ENCODE measurements at regions not wholly inside any gene's neighbourhood (a gene's known extent, or its start where the extent isn't known, plus 50 kb on each side); places are given as distances from the start of the nearest gene placed in this dataset.

- Histone ChIP-seq H3K9me3 (ENCODE audit: control insufficient read depth in 3 of 3, low read length in 3 of 3) (peaks cover 0 to 3% (median 0%) of the 10 kb centered on the region in 3 donors), H3K27me3 (ENCODE audit: control insufficient read depth in 3 of 3, insufficient read depth in 3 of 3, low read length in 3 of 3) (peaks cover 19 to 53% (median 43%) of the 10 kb centered on the region in 3 donors), H3K36me3 (ENCODE audit: control insufficient read depth in 3 of 3, insufficient read depth in 3 of 3, low read length in 3 of 3) (no peaks in the 10 kb centered on the region)
Measured at GRCh38 chr7:423312-424260, 96.1 kb downstream of the PDGFA start.

DNA sequence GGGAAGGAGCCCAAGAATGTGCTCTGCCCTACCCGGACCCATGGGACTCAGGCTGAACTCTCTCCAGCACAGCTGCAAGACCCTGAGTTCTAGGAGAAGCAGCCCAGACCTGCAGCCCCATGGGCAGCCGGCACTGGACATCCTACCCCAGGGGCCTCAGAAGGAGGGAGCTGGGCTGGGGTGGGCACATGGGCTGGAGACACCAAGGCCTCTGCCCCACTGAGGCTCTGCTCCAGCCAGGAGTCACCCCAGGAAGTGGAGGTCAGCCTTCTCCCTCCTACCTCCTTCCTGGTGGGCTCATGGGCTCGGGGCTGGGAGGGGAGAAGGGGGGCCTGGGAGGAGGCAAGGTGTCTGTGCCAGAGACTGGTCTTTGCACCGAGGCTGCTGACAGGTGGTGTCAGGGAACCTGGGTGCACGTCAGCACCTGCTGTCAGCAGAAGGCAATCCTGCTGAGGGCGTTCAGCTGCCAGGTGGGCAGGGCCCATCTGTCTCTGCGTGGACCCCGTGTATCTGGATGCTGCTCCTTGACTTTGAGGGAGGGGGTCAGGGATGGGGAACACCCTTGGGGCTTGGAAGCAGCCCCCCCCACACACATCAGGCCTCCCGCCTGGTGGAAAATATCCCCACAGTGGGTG, 95.2 kb downstream of the PDGFA start:
- no peak overlapping the region for H3K27ac ChIP-seq (ENCODE audit: low read depth, low read length)
- no peaks in the 10 kb centered on the region for H3K9me3 ChIP-seq (ENCODE audit: control insufficient read depth in 3 of 3, low read length in 3 of 3)
- H3K4me3 ChIP-seq (ENCODE audit: low read length in 3 of 3), result no peak overlapping the region
- no peaks in the 10 kb centered on the region for H3K36me3 ChIP-seq (ENCODE audit: control insufficient read depth in 3 of 3, insufficient read depth in 3 of 3, low read length in 3 of 3)
- H3K9ac ChIP-seq (ENCODE audit: low read depth in 1 of 3, low read length in 3 of 3), result no peak overlapping the region
- H3K27me3 ChIP-seq (ENCODE audit: control insufficient read depth in 3 of 3, insufficient read depth in 3 of 3, low read length in 3 of 3), result peaks cover 19 to 53% (median 43%) of the 10 kb centered on the region in 3 donors
- H3K4me1 ChIP-seq (ENCODE audit: control insufficient read depth in 3 of 3, insufficient read depth in 3 of 3, low read length in 3 of 3), result peaks cover 12 to 19% (median 16%) of the 10 kb centered on the region in 3 donors

More at GRCh38 chr7:423312-424260, 96.1 kb downstream of the PDGFA start:
- Histone ChIP-seq H3K4me1 (ENCODE audit: control insufficient read depth in 3 of 3, insufficient read depth in 3 of 3, low read length in 3 of 3) (peaks cover 12 to 19% (median 16%) of the 10 kb centered on the region in 3 donors), H3K27ac (ENCODE audit: low read depth, low read length) (no peak overlapping the region), H3K9ac (ENCODE audit: low read depth in 1 of 3, low read length in 3 of 3) (no peak overlapping the region), H3K4me3 (ENCODE audit: low read length in 3 of 3) (no peak overlapping the region)

- Histone ChIP-seq H3K36me3 (ENCODE audit: control insufficient read depth in 3 of 3, insufficient read depth in 3 of 3, low read length in 3 of 3) (no peaks in the 10 kb centered on the region), H3K4me1 (ENCODE audit: control insufficient read depth in 3 of 3, insufficient read depth in 3 of 3, low read length in 3 of 3) (peaks cover 12 to 19% (median 16%) of the 10 kb centered on the region in 3 donors), H3K27me3 (ENCODE audit: control insufficient read depth in 3 of 3, insufficient read depth in 3 of 3, low read length in 3 of 3) (peaks cover 19 to 53% (median 43%) of the 10 kb centered on the region in 3 donors), H3K4me3 (ENCODE audit: low read length in 3 of 3) (no peak overlapping the region), H3K27ac (ENCODE audit: low read depth, low read length) (no peak overlapping the region), H3K9me3 (ENCODE audit: control insufficient read depth in 3 of 3, low read length in 3 of 3) (no peaks in the 10 kb centered on the region), H3K9ac (ENCODE audit: low read depth in 1 of 3, low read length in 3 of 3) (peak overlapping the region in 1 of 3 donors; percentile 50)
Measured at GRCh38 chr7:424961-425793, 94.5 kb downstream of the PDGFA start.

DNA sequence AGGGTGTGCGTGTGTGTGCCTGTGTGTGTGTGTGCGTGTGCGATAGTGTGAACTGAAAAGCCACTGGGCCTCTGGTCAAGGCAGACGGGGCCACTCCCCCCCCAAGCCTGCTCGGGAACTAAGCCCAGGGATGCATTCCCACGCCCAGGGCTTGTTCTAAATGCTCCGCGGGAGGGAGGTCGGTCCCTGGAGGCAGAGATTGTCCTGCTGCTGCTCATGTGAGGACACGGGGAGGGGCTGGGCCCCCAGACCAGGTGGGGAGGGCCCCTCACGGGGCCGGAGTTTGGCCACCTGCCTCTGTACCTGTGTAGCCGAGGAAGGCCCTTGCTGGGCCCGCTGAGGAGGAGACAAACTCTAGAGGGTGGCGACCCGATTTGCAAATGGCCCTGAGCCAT, 93.9 kb downstream of the PDGFA start:
- Histone ChIP-seq H3K27me3 (ENCODE audit: control insufficient read depth in 3 of 3, insufficient read depth in 3 of 3, low read length in 3 of 3) (peaks cover 19 to 53% (median 38%) of the 10 kb centered on the region in 3 donors), H3K9ac (ENCODE audit: low read depth in 1 of 3, low read length in 3 of 3) (no peak overlapping the region), H3K4me1 (ENCODE audit: control insufficient read depth in 3 of 3, insufficient read depth in 3 of 3, low read length in 3 of 3) (peaks cover 12 to 19% (median 16%) of the 10 kb centered on the region in 3 donors), H3K36me3 (ENCODE audit: control insufficient read depth in 3 of 3, insufficient read depth in 3 of 3, low read length in 3 of 3) (no peaks in the 10 kb centered on the region), H3K27ac (ENCODE audit: low read depth, low read length) (no peak overlapping the region), H3K9me3 (ENCODE audit: control insufficient read depth in 3 of 3, low read length in 3 of 3) (no peaks in the 10 kb centered on the region), H3K4me3 (ENCODE audit: low read length in 3 of 3) (no peak overlapping the region)

DNA sequence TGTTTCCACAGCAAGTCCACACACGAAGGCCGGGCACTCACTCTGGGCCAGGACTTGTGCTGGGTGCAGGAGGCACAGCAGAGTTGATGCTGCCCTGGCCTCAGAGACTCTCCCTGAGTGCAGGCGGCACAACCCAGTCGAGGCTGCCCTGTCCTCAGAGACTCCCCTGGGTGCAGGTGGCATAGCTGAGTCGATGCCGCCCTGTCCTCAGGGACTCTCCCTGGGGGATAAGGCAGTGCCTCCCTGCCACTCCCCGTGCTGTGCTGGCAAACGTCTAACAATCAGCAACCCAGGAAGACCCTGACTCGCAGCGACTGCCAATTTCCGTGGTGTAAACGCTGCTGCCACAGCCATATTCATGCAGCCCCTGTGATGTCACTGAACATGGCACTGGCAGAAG, 93.1 kb downstream of the PDGFA start:
- H3K9me3 ChIP-seq (ENCODE audit: control insufficient read depth in 3 of 3, low read length in 3 of 3), result no peaks in the 10 kb centered on the region
- peaks cover 19 to 46% (median 31%) of the 10 kb centered on the region in 3 donors for H3K27me3 ChIP-seq (ENCODE audit: control insufficient read depth in 3 of 3, insufficient read depth in 3 of 3, low read length in 3 of 3)
- no peak overlapping the region for H3K27ac ChIP-seq (ENCODE audit: low read depth, low read length)
- H3K9ac ChIP-seq (ENCODE audit: low read depth in 1 of 3, low read length in 3 of 3), result no peak overlapping the region
- peaks cover 12 to 19% (median 16%) of the 10 kb centered on the region in 3 donors for H3K4me1 ChIP-seq (ENCODE audit: control insufficient read depth in 3 of 3, insufficient read depth in 3 of 3, low read length in 3 of 3)
- H3K4me3 ChIP-seq (ENCODE audit: low read length in 3 of 3), result no peak overlapping the region
- no peaks in the 10 kb centered on the region for H3K36me3 ChIP-seq (ENCODE audit: control insufficient read depth in 3 of 3, insufficient read depth in 3 of 3, low read length in 3 of 3)

DNA sequence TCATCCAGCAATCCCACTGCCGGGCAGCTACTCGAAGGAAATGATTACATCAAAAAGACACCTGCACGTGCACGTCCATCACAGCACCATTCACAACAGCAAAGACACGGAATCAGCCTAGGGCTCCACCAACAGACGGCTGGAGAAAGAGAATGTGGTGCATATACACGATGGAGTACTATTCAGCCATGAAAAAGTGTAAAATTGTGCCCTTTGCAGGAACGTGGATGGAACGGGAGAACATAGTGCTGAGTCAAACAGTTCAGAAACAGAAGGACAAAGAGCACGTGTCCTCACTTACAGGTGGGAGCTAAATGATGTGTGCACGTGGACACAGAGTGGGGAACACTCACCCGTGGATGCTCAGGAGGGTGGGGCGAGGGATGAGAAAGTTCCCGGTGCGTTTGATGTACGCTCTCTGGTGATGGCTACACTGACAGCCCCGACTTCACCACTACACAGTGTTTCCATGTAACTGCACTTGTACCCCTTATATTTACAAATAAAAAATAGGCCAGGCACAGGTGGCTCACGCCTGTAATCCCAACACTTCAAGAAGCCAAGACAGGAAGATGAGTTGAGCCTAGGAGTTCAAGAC, 92.0 kb downstream of the PDGFA start:
- Histone ChIP-seq H3K9ac (ENCODE audit: low read depth in 1 of 3, low read length in 3 of 3) (no peak overlapping the region), H3K9me3 (ENCODE audit: control insufficient read depth in 3 of 3, low read length in 3 of 3) (no peaks in the 10 kb centered on the region), H3K27me3 (ENCODE audit: control insufficient read depth in 3 of 3, insufficient read depth in 3 of 3, low read length in 3 of 3) (peaks cover 19 to 35% (median 21%) of the 10 kb centered on the region in 3 donors), H3K4me3 (ENCODE audit: low read length in 3 of 3) (no peak overlapping the region), H3K4me1 (ENCODE audit: control insufficient read depth in 3 of 3, insufficient read depth in 3 of 3, low read length in 3 of 3) (peaks cover 12 to 25% (median 19%) of the 10 kb centered on the region in 3 donors), H3K27ac (ENCODE audit: low read depth, low read length) (no peak overlapping the region), H3K36me3 (ENCODE audit: control insufficient read depth in 3 of 3, insufficient read depth in 3 of 3, low read length in 3 of 3) (no peaks in the 10 kb centered on the region)

- H3K9ac ChIP-seq (ENCODE audit: low read depth in 1 of 3, low read length in 3 of 3), result no peak overlapping the region
- H3K27me3 ChIP-seq (ENCODE audit: control insufficient read depth in 3 of 3, insufficient read depth in 3 of 3, low read length in 3 of 3), result peaks cover 19 to 36% (median 19%) of the 10 kb centered on the region in 3 donors
- no peak overlapping the region for H3K27ac ChIP-seq (ENCODE audit: low read depth, low read length)
- H3K9me3 ChIP-seq (ENCODE audit: control insufficient read depth in 3 of 3, low read length in 3 of 3), result no peaks in the 10 kb centered on the region
- H3K4me1 ChIP-seq (ENCODE audit: control insufficient read depth in 3 of 3, insufficient read depth in 3 of 3, low read length in 3 of 3), result peaks cover 12 to 25% (median 19%) of the 10 kb centered on the region in 3 donors
- no peak overlapping the region for H3K4me3 ChIP-seq (ENCODE audit: low read length in 3 of 3)
- H3K36me3 ChIP-seq (ENCODE audit: control insufficient read depth in 3 of 3, insufficient read depth in 3 of 3, low read length in 3 of 3), result no peaks in the 10 kb centered on the region
Measured at GRCh38 chr7:428387-428786, 91.3 kb downstream of the PDGFA start.

- Histone ChIP-seq H3K36me3 (ENCODE audit: control insufficient read depth in 3 of 3, insufficient read depth in 3 of 3, low read length in 3 of 3) (no peaks in the 10 kb centered on the region), H3K9me3 (ENCODE audit: control insufficient read depth in 3 of 3, low read length in 3 of 3) (no peaks in the 10 kb centered on the region), H3K9ac (ENCODE audit: low read depth in 1 of 3, low read length in 3 of 3) (no peak overlapping the region), H3K4me3 (ENCODE audit: low read length in 3 of 3) (no peak overlapping the region), H3K27me3 (ENCODE audit: control insufficient read depth in 3 of 3, insufficient read depth in 3 of 3, low read length in 3 of 3) (peaks cover 11 to 35% (median 13%) of the 10 kb centered on the region in 3 donors), H3K27ac (ENCODE audit: low read depth, low read length) (no peak overlapping the region), H3K4me1 (ENCODE audit: control insufficient read depth in 3 of 3, insufficient read depth in 3 of 3, low read length in 3 of 3) (peaks cover 12 to 23% (median 18%) of the 10 kb centered on the region in 3 donors)
Measured at GRCh38 chr7:428927-429827, 90.5 kb downstream of the PDGFA start.

All from skeletal muscle tissue (tissue), 3 donors.